GM12878 (cell line): ENCODE measurements at regions not wholly inside any gene's neighbourhood (a gene's known extent, or its start where the extent isn't known, plus 50 kb on each side); places are given as distances from the start of the nearest gene placed in this dataset.

ENCODE experiments used
- ATAC-seq: fragments of 200-7000 bp; cut with Tn5 transposase; 3 replicates; pipeline ENCODE4 v1.9.1; 2020; ENCODE audit warnings: mild to moderate bottlenecking, moderate library complexity
- BruUV-seq: library from RNA; stranded (reverse); fragments of 400-500 nt; replicated peaks from 2 replicates; lab custom pipeline; 2021; lab: Mats Ljungman, UMichigan
- CTCF ChIA-PET: fragments of 300-600 bp; sonication (Branson Sonifier 250); formaldehyde crosslinking; extraction: SDS; loops from one replicate; lab custom pipeline; 2021; ENCODE audit warnings: inconsistent platforms; lab: Yijun Ruan, JAX
- POLR2A ChIA-PET: fragments of 350-600 bp; formaldehyde crosslinking; extraction: SDS; loops from one replicate; lab custom pipeline; 2021; ENCODE audit warnings: inconsistent platforms; lab: Charles Lee
- RAD21 ChIA-PET: fragments of 300-600 bp; sonication (Branson Sonifier 250); formaldehyde crosslinking; loops from one replicate; lab custom pipeline; 2023; ENCODE audit warnings: antibody characterized with exemption; ENCODE audit not compliant: unreplicated experiment; lab: Charles Lee
- SMC1A ChIA-PET: fragments of 300-600 bp; sonication (Branson Sonifier 250); formaldehyde crosslinking; loops from one replicate; lab custom pipeline; 2023; ENCODE audit not compliant: unreplicated experiment, uncharacterized antibody; lab: Charles Lee
- DNase-seq: peaks from one replicate; pipeline ENCODE4 v3.0.0-alpha.2; 2011; ENCODE audit warnings: low read depth, low spot score
- FAIRE-seq: peaks from 3 replicates; lab custom pipeline; 2011; peaks lifted over from hg19 to GRCh38; lab: Jason Lieb, UNC
- H2AFZ ChIP-seq: 2 replicates; pipeline ENCODE4 v1.6.0; 2011; ENCODE audit warnings: low read depth, low read length, control low read depth; ENCODE audit not compliant: control insufficient read depth
- H3K27ac ChIP-seq: 2 replicates; pipeline ENCODE4 v1.5.1; 2011; ENCODE audit warnings: control low read depth; ENCODE audit not compliant: control insufficient read depth, insufficient read depth
- H3K27me3 ChIP-seq, 2 experiments: replicated peaks in 1 of 2; 2 replicates each; pipeline versions ENCODE4 v1.6.0 to v1.6.1; 2011; ENCODE audit warnings: low read length in 1 of 2; ENCODE audit not compliant: control insufficient read depth in 2 of 2, insufficient read depth in 2 of 2
- H3K36me3 ChIP-seq, 2 experiments: 2 replicates each; pipeline ENCODE4 v1.5.1; 2011; ENCODE audit warnings: low read length in 1 of 2; ENCODE audit not compliant: control insufficient read depth in 2 of 2, insufficient read depth in 2 of 2
- H3K4me1 ChIP-seq: 2 replicates; pipeline ENCODE4 v1.6.1; 2011; ENCODE audit warnings: mild to moderate bottlenecking, low read length, moderate library complexity, mixed read lengths; ENCODE audit not compliant: control insufficient read depth, insufficient read depth
- H3K4me2 ChIP-seq: 2 replicates; pipeline ENCODE4 v1.6.0; 2011; ENCODE audit warnings: control low read depth; ENCODE audit not compliant: control insufficient read depth, insufficient read depth
- H3K4me3 ChIP-seq: fragments of 200-600 bp; sonication (generic); 2 replicates; pipeline ENCODE4 v1.5.1; 2016
- H3K79me2 ChIP-seq: 2 replicates; pipeline ENCODE4 v1.6.0; 2011; ENCODE audit warnings: low read length; ENCODE audit not compliant: control insufficient read depth, insufficient read depth
- H3K9ac ChIP-seq: 2 replicates; pipeline ENCODE4 v1.8.0; 2011; ENCODE audit warnings: low read length, control low read depth, mixed read lengths; ENCODE audit not compliant: control insufficient read depth, insufficient read depth
- H3K9me3 ChIP-seq: replicated peaks from 3 replicates; pipeline ENCODE4 v1.5.1; 2011; ENCODE audit warnings: mild to moderate bottlenecking, low read length; ENCODE audit not compliant: control insufficient read depth, insufficient read depth
- H4K20me1 ChIP-seq: 2 replicates; pipeline ENCODE4 v1.6.0; 2011; ENCODE audit not compliant: control insufficient read depth, insufficient read depth
- ATF7 ChIP-seq: fragments of 450-650 bp; IDR thresholded peaks from 2 replicates; pipeline ENCODE4 v1.6.1; 2016; ENCODE audit warnings: low read depth, mild to moderate bottlenecking
- BACH1 ChIP-seq: fragments of 450-650 bp; IDR thresholded peaks from 2 replicates; pipeline ENCODE4 v1.6.1; 2017; ENCODE audit warnings: mild to moderate bottlenecking, borderline replicate concordance
- BCLAF1 ChIP-seq: fragments of 450-650 bp; IDR thresholded peaks from 2 replicates; pipeline ENCODE4 v1.6.1; 2017; ENCODE audit warnings: antibody characterized with exemption, mild to moderate bottlenecking, moderate library complexity
- EP300 ChIP-seq, 2 experiments: fragments of 150-350 bp in 1 of 2; IDR thresholded peaks; 2 replicates each; pipeline ENCODE4 v1.6.1; 2011 to 2012; ENCODE audit warnings: low read depth in 2 of 2, low read length in 2 of 2, borderline replicate concordance in 1 of 2, improper control_type of control experiment in 1 of 2, inconsistent platforms in 1 of 2; ENCODE audit not compliant: control insufficient read depth in 1 of 2
- EZH2 ChIP-seq: IDR thresholded peaks from 2 replicates; pipeline ENCODE4 v1.6.1; 2012; ENCODE audit warnings: low read depth, mild to moderate bottlenecking, control low read depth, inconsistent platforms, low read length, borderline replicate concordance; ENCODE audit not compliant: control insufficient read depth
- IKZF1 ChIP-seq: fragments of 450-650 bp; conservative IDR thresholded peaks from 2 replicates; pipeline ENCODE4 v1.6.1; 2017; ENCODE audit warnings: antibody characterized with exemption, mild to moderate bottlenecking
- NKRF ChIP-seq: fragments of 450-650 bp; conservative IDR thresholded peaks from 2 replicates; pipeline ENCODE4 v1.6.1; 2017; ENCODE audit warnings: mild to moderate bottlenecking, moderate library complexity
- NRF1 ChIP-seq: conservative IDR thresholded peaks from 2 replicates; pipeline ENCODE4 v1.6.1; 2011; ENCODE audit warnings: mild to moderate bottlenecking, low read depth, low read length, improper control_type of control experiment
- SIX5 ChIP-seq: IDR thresholded peaks from 2 replicates; pipeline ENCODE4 v1.6.1; 2011; ENCODE audit warnings: mild to moderate bottlenecking, low read depth, low read length, moderate library complexity; ENCODE audit not compliant: severe bottlenecking
- SREBF1 ChIP-seq: IDR thresholded peaks from 2 replicates; pipeline ENCODE4 v1.6.1; 2012; ENCODE audit warnings: mild to moderate bottlenecking, low read length
- SUZ12 ChIP-seq: fragments of 200-600 bp; sonication (generic); IDR thresholded peaks from one replicate; pipeline ENCODE4 v1.6.1; 2018; ENCODE audit warnings: antibody characterized with exemption, mild to moderate bottlenecking; ENCODE audit not compliant: unreplicated experiment
- TCF7 ChIP-seq: IDR thresholded peaks from 2 replicates; pipeline ENCODE4 v1.6.1; 2014; ENCODE audit warnings: antibody characterized with exemption, borderline replicate concordance
- ZZZ3 ChIP-seq: IDR thresholded peaks from 2 replicates; pipeline ENCODE4 v1.6.1; 2011; ENCODE audit warnings: low read depth; ENCODE audit not compliant: control insufficient read depth, insufficient read length
- WGBS: methylation state at CpG from one replicate; pipeline ENCODE4 v1.1.6; 2016; ENCODE audit warnings: low lambda C conversion rate; ENCODE audit not compliant: insufficient replicate concordance, insufficient coverage; ENCODE audit errors: missing lambda C conversion rate; 5-methylcytosine and 5-hydroxymethylcytosine counted together
- in situ Hi-C: fragments of 300-500 bp; cut with MboI; formaldehyde crosslinking; loops from 9 replicates; pipeline ENCODE4 v1.14.3; 2018; ENCODE audit warnings: mixed read lengths
- intact Hi-C: fragments of 100-400 bp; cut with micrococcal nuclease; formaldehyde crosslinking; loops from one replicate; pipeline ENCODE4 v1.14.2; 2022; ENCODE audit not compliant: unreplicated experiment

- ChIA-PET CTCF (no interaction called here), POLR2A (no interaction called here), RAD21 (no interaction called here), SMC1A (no interaction called here)
- H4K20me1 ChIP-seq, result no peaks in the 10 kb centered on the region
- no peak overlapping the region for H3K9ac ChIP-seq
- no peak overlapping the region for H3K4me3 ChIP-seq
- H3K27ac ChIP-seq, result no peak overlapping the region
- H3K36me3 ChIP-seq, result no peaks in the 10 kb centered on the region
- no peaks in the 10 kb centered on the region for H3K79me2 ChIP-seq
- no peak for FAIRE-seq
- intact Hi-C loops (no loop called here), in situ Hi-C loops (no loop called here)
- TF ChIP-seq SIX5 (no peak), EP300 (IDR thresholded peaks at IDR 0.05; ENCODE audit: borderline replicate concordance in 1 of 2, control insufficient read depth in 1 of 2, low read depth in 2 of 2, low read length in 2 of 2) (no peak), ATF7 (no peak)
- no peak for DNase-seq
- no peak overlapping the region for H3K4me2 ChIP-seq
- H3K9me3 ChIP-seq, result no peaks in the 10 kb centered on the region
- no peak overlapping the region for H2AFZ ChIP-seq
- no peak for ATAC-seq
- no TSS peak for BruUV-seq
- 0 out of 4 replicates have a peak, but pooled peaks cover 0 to 2% of the 10 kb centered on the region in 2 experiments for H3K27me3 ChIP-seq
- 5% methylated on average over 2 of the region's 2 CpGs for WGBS
- no peaks in the 10 kb centered on the region for H3K4me1 ChIP-seq
Observed at GRCh38 chr16:49130397-49130796, 151.2 kb downstream of the CBLN1 start.

- WGBS, result 0% methylated on average over 1 of the region's 1 CpG
- in situ Hi-C loops, result no loop called here
- intact Hi-C loops, result no loop called here
- Histone ChIP-seq H3K9ac (no peak overlapping the region), H3K4me1 (no peaks in the 10 kb centered on the region), H3K4me3 (no peak overlapping the region), H3K4me2 (no peak overlapping the region), H2AFZ (no peak overlapping the region), H3K79me2 (no peaks in the 10 kb centered on the region), H3K36me3 (no peaks in the 10 kb centered on the region), H3K27ac (no peak overlapping the region), H3K27me3 (0 out of 4 replicates have a peak, but pooled peaks cover 0 to 2% of the 10 kb centered on the region in 2 experiments), H4K20me1 (no peaks in the 10 kb centered on the region), H3K9me3 (no peaks in the 10 kb centered on the region)
- no peak for DNase-seq
- BruUV-seq, result no TSS peak
- ChIA-PET CTCF (no interaction called here), RAD21 (no interaction called here), POLR2A (no interaction called here), SMC1A (no interaction called here)
- no peak for FAIRE-seq
- ATAC-seq, result no peak
- no peak for TF ChIP-seq SREBF1
- no peak for TF ChIP-seq NKRF
- no peak for TF ChIP-seq TCF7
- TF ChIP-seq BACH1, result no peak
- TF ChIP-seq BCLAF1, result no peak
- TF ChIP-seq SUZ12, result no peak
- TF ChIP-seq IKZF1, result no peak
- TF ChIP-seq NRF1, result no peak
- TF ChIP-seq ZZZ3, result no peak
- TF ChIP-seq EZH2, result no peak
Observed at GRCh38 chr16:49129935-49130334, 151.7 kb downstream of the CBLN1 start.
